Kidney epithelial cell (primary cell): ENCODE measurements at regions not wholly inside any gene's neighbourhood (a gene's known extent, or its start where the extent isn't known, plus 50 kb on each side); places are given as distances from the start of the nearest gene placed in this dataset.

Source experiments
- DNase-seq: peaks from one replicate; pipeline ENCODE4 v3.0.0-alpha.2; 2010; ENCODE audit warnings: low read depth
- H3K27me3 ChIP-seq: 2 replicates; pipeline ENCODE4 v1.6.0; 2011; ENCODE audit warnings: low read length; ENCODE audit not compliant: control insufficient read depth, insufficient read depth
- H3K36me3 ChIP-seq: 2 replicates; pipeline ENCODE4 v1.5.1; 2011; ENCODE audit warnings: low read length; ENCODE audit not compliant: control insufficient read depth, insufficient read depth
- H3K4me3 ChIP-seq: 2 replicates; pipeline ENCODE4 v1.5.1; 2011; ENCODE audit warnings: low read depth, mild to moderate bottlenecking, control low read depth, low read length
- TF ChIP-seq, protein P1 (sequence below): IDR thresholded peaks from 2 replicates; pipeline ENCODE4 v1.5.1; 2011; ENCODE audit warnings: mild to moderate bottlenecking, moderate library complexity, low read length, control low read depth, inconsistent platforms; ENCODE audit not compliant: insufficient read depth, poor library complexity, severe bottlenecking

DNA sequence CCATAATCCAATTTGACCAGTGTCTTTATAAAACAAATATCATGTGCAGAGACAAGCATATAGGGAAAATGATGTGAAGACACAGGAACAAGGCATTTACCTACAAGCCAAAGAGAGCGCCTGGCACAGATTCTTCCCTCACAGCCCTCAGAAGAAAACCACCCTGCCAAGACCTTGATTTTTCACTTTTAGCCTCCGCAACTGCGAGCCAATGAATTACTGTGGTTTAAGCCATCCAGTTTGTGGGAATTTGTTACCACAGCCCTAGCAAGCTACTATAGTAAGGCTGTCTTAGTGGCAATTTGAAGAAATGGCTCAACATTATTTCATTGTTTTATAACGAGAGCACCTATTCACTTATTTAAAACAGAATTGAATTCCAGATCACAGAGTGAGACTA is 85.7 kb upstream of the CCDC190 start:
- Histone ChIP-seq H3K27me3 (no peaks in the 10 kb centered on the region), H3K36me3 (peaks cover 1% of the 10 kb centered on the region), H3K4me3 (no peak overlapping the region)
- no peak for DNase-seq
- TF ChIP-seq, protein P1, sequence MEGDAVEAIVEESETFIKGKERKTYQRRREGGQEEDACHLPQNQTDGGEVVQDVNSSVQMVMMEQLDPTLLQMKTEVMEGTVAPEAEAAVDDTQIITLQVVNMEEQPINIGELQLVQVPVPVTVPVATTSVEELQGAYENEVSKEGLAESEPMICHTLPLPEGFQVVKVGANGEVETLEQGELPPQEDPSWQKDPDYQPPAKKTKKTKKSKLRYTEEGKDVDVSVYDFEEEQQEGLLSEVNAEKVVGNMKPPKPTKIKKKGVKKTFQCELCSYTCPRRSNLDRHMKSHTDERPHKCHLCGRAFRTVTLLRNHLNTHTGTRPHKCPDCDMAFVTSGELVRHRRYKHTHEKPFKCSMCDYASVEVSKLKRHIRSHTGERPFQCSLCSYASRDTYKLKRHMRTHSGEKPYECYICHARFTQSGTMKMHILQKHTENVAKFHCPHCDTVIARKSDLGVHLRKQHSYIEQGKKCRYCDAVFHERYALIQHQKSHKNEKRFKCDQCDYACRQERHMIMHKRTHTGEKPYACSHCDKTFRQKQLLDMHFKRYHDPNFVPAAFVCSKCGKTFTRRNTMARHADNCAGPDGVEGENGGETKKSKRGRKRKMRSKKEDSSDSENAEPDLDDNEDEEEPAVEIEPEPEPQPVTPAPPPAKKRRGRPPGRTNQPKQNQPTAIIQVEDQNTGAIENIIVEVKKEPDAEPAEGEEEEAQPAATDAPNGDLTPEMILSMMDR, result no peak

DNA sequence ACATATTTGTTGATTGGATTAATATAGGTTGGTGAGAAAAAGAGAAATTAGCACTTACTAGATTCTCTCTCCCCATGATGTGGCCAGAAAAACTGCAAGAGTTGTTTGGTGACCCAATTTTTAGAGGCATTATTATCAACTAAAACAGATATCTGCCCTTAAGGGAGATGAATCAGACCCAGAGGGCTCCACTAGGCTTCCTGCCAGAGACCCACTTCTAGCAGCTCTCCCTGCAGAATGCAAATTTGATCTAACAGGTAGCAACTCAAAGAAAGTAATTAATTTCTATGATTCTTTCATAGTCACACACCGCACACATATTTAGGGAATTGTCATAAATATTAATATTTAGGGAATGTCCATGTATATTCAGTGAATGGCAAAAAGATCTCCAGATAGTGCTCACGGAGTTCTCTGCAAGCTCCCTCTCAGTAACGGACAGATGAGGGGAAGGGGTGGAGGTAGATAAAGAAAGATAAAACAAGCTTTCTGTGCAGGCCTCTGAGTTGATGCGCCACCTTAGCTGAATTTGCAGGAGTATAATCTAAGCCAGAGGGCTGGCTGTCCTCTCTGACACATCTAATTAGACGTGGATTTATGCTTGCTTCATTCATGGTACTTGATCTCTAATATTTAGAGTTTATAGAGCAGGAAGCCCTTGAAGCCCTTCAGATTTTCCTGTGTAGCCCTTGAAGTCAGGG is 84.1 kb upstream of the CCDC190 start:
- no peaks in the 10 kb centered on the region for H3K27me3 ChIP-seq
- TF ChIP-seq, protein P1, result no peak
- no peak for DNase-seq
- H3K4me3 ChIP-seq, result no peak overlapping the region
- H3K36me3 ChIP-seq, result peaks cover under 1% of the 10 kb centered on the region

DNA sequence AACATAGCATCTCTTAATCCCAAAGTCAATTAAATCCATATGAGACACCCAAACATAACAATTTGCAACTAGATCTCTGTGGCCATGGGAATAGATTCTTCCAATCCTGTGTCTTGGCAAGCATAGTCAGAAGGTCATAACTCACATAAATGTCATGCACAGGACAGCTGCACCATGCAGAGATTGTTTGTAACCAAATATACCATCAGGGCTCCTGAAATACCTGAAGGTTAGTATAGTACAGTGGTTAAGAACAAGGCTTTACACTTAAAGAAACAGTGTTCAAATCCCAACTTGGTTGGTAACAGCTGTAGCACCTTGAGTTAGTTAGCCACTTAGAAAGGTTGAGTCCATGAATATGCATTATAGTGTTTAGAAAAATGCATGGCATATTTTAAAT is 82.6 kb upstream of the CCDC190 start:
- no peak overlapping the region for H3K4me3 ChIP-seq
- TF ChIP-seq, protein P1, result no peak
- no peaks in the 10 kb centered on the region for H3K27me3 ChIP-seq
- H3K36me3 ChIP-seq, result no peaks in the 10 kb centered on the region
- no peak for DNase-seq

DNA sequence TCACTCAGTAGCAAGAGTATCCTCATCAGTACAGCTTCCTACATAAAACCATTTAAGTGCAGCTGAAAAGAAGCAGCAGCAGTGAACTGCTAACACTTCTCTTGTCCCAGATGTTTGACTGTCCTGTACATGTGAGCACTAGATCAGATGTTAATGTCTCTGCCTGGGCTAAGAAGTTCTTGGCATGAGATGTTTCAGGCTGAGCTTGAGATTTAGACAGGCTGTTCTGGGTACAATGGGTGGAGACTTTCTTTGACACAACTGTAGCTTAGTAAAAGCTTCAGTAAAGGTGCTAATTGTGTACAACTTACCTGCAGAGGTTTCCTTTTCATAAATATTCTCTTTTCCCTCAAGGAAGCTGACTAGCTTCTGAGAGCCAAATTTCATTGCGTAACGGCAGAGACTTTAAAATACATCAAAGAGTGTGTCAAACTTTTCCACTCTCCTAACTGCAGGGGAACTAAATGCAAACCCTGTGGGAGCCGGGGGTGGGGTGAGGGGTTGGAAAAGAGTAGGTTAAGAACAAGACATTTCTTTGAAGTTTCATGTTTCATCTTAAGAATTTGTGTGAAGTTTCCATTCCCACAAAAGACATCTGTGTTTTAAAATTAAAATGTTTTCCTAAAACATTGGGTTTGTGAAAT is 82.1 kb upstream of the CCDC190 start:
- TF ChIP-seq, protein P1, result no peak
- no peak for DNase-seq
- H3K36me3 ChIP-seq, result no peaks in the 10 kb centered on the region
- no peak overlapping the region for H3K4me3 ChIP-seq
- no peaks in the 10 kb centered on the region for H3K27me3 ChIP-seq

DNA sequence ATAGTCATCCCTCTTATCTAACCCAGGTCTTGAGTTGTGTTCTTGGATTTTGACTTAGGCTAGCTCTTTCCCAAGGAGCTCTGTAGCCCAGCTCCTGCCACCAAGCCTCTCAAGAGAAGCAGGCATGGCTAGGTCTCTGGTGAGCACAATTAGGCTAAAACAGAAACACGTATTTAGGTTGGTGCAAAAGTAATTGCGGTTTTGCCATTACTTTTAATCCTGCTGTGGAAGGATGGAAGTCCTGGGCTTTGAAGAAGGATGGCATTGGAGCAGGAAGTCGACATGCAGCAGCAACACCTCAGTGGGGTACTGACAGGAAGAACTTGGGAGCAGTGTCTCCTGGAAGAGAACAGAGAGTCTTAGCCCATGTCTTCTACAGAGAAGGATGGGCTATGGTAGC is 80.0 kb upstream of the CCDC190 start:
- TF ChIP-seq, protein P1, result no peak
- H3K27me3 ChIP-seq, result no peaks in the 10 kb centered on the region

More for the DNA sequence above, 80.0 kb upstream of the CCDC190 start:
- no peak for DNase-seq
- no peaks in the 10 kb centered on the region for H3K36me3 ChIP-seq
- H3K4me3 ChIP-seq, result no peak overlapping the region
